ENCODE measurements at regions not wholly inside any gene's neighbourhood (a gene's known extent, or its start where the extent isn't known, plus 50 kb on each side); places are given as distances from the start of the nearest gene placed in this dataset.

DNA sequence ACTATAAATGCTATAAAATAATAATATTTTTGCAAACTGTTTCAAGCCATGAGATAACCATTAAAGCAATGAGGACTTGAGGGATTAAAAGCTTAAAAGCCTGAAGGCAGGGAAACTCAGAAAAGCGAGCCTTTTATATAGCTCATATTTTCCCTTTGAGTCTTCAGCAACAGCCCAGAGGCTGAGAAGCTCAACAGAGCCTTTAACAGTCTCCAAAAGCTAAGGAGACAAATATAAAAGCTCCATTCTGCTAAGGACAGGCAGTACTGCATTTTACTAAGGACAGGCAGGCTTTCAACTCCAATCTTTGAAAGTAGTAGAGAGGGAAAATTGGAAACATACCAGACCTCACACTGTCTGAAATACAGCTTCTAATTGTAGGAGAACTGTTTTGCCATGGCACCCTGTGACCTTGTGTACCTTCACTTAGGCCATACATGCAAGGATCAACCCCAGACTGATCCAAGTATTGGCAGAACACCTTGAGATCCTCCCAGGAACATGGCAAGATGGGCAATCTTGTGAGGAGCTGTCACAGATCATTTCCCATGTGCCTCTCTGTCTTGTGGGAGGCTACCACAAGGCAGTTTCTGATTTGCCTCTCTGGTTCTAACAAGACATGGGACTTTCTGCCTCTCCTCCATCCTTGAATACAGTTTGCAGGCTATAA is 53.1 kb upstream of the ARNT2 start:
- Histone ChIP-seq H3K4me3 (ENCODE audit: low read length) (no peak overlapping the region), H3K4me1 (ENCODE audit: low read length) (no peaks in the 10 kb centered on the region), H3K9ac (ENCODE audit: low read length) (no peak overlapping the region), H3K27me3 (ENCODE audit: low read length) (no peaks in the 10 kb centered on the region), H2AFZ (ENCODE audit: low read length) (no peak overlapping the region), H3K79me2 (ENCODE audit: low read length) (no peaks in the 10 kb centered on the region), H4K20me1 (ENCODE audit: insufficient read depth, low read depth, low read length) (no peaks in the 10 kb centered on the region), H3K9me3 (ENCODE audit: low read length) (no peaks in the 10 kb centered on the region), H3K4me2 (ENCODE audit: low read depth, low read length, poor library complexity, severe bottlenecking) (no peak overlapping the region), H3K36me3 (ENCODE audit: insufficient read depth, low read length) (no peaks in the 10 kb centered on the region), H3K9me2 (replicated peaks; ENCODE audit: insufficient read depth, low read length) (no peaks in the 10 kb centered on the region), H3K27ac (ENCODE audit: low read length) (no peak overlapping the region)
- no peak for DNase-seq

Data from Karpas-422 (cell line).